ENCODE measurements at regions not wholly inside any gene's neighbourhood (a gene's known extent, or its start where the extent isn't known, plus 50 kb on each side); places are given as distances from the start of the nearest gene placed in this dataset.
"Not testable (repeated sequence)": the region's sequence is repeated elsewhere in the genome, so short reads cannot be mapped to it uniquely, and the experiment has no call there.

DNA sequence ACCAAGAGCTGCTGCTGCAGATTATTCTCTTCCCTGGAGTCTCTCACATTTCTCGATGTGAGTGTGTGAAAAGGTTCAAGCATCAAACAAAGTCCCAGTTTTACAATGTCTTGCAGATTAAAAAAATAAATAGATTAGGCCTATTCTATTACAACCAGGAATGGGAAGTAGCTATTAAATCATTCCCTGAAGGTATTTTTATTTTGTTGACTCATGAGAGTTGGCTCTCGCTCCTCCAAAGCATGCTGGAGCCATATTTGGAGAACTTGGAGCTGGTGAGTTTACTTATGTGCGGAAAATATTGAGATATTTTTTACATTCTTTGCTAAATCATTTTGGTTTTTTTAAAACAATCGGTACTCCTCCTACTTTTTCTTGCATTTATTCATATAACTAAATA, 572.3 kb downstream of the ETNK1 start:
- no peak for DNase-seq

DNA sequence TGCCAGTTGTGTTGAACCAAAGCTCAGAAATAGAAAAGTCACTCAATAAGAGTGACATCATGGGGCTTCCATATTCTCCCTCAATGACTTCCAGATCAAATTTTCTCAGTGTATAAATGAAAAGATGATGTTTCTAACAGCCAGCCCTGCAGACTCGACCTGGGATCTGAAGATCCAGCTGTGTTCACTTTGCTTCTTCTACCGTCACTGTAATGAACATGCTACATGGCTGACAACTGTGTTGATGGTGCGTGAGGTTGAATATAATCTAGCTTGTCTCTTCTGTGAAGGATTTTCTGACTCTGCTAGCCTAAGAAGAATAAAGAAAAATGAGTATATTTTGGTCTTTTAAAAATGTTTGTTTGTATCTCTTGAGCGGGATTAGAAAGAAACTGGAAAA, 577.8 kb downstream of the ETNK1 start:
- no peak for DNase-seq

DNA sequence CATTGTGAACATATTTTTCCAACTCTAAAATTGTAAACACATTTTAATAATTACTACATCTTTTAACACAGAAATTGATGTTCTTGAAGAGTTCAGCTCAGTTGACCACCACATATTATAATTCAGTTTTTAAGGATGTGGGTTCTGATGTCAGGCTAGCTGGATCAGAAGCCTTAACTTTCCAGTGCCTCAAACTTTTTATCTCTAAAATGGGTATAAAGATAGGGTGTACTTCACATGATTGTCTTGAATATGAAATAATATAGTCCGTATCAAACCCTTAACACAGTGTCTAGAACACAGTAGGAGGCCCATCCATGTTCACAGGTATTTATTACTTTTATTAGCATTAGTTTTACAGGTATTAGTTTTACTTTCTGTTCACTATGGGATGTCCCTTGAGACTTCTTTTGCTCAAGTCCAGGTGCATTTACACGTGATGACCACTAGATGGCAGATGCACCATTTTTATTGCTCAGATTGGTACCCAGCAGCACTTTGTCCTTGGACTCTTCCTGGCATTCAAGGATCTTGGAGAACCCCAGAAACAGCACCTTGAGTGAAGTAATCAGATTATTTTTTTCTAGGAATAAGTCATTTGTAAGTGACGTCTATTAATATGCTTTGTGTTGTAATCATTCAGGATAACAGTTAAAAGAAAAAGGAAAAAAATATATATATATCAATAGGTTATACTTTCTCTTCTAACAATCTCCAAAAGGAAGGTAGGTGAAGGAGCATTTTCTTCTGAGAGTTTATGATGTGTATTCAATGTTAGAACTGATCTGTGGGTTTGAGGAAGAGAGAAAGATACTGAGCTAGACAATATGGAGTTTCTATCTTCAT, 580.2 kb downstream of the ETNK1 start:
- DNase-seq = peak; percentile 6

DNA sequence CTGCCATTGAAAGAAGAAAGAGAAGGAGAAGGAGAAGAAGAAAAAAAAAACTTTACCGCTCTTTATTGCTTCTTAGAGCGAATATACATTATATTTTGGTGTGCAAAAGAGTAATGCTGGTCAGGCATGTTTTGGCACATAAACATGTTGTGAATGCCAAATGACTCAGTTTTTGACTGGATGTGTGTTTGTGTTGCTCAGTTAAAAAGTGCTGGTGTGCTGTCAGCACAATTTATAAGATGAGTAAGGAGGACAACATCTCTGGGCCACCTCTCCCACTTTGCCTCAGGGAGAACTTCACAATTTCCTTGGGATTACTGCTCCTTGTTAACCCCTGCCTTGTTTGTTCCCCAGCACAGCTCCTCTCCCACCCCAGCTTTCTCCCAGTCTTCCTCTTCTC, 584.8 kb downstream of the ETNK1 start:
- no peak for DNase-seq

DNA sequence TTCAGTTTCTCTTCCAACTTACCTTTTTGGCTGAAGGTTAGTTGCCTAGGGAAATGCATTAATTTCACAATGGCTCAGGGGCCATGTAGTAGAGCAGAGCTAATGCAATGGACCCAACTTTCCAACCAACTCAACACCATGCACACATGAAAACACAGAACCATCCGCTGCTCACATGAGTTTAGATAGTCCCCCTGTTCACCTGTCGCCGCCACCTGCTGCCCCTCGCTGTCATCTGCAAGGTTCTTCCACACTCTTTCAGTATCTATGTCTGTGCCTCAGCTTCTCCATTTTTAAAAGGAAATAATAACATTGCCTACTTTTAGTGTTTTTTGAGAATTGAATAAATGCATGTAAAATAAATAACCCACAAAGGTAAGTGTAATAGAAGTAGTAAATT, 585.6 kb downstream of the ETNK1 start:
- no peak for DNase-seq

DNA sequence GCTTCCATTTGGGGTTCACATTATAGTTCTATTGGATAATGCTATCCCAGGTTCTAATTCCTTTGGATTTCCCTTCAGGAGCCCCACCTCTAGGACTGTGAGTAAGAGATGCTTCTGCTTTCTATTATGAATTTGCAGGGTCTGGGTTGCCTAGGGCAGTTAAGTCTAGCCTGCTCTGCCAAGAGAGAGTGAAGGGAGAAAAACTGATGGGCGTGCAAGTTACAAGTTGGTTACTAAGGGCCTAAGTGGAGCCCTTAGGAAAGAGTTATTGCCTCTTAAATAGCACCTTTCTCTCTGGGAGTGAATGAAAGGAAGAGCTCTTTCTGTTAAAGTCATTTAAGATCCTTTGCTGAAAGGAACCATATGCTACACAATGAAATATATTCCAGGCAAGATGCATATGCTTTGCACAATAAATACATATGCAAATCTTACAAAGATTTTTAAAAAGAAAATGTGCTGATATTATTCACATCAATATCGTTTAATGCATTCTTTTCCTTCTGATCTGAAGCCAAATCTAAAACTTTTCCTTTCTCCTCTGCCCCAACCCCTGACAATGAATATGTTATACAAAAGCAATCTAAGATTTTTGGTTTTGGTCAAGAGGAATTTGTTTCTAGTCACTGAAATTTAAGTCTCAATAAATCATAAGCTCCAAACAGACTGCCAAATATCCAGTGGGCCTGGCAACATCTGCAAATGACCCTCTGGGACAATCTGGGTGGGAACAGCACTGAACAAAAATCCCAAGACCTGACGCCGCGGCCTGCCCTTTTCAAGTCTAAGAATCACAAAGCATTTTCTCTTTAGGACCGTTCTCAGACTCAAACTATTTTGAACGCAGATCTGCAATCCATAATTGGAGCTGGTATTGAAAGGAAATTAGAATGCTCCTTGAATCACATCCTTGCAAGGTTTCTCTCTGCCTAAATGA, 586.7 kb downstream of the ETNK1 start:
- DNase-seq = no peak

DNA sequence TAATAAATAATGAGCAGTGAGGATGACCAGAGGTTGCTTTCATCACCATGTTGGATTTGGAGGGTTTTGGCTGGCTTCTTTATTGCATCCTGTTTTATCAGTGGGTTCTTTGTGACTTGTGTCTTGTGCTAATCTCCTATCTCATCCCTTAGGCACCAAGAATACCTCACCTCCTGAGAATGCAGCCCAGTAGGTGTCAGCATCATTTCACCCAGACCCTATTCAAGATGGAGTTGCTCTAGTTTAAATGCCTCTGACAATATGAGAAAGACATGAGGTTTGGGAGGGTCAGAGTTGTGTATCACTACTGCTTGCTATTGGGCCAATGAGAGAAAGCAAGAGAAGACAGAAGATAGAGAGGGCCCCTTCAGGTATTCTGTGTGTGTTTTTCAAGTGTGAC, 592.2 kb downstream of the ETNK1 start:
- DNase-seq = no peak

DNA sequence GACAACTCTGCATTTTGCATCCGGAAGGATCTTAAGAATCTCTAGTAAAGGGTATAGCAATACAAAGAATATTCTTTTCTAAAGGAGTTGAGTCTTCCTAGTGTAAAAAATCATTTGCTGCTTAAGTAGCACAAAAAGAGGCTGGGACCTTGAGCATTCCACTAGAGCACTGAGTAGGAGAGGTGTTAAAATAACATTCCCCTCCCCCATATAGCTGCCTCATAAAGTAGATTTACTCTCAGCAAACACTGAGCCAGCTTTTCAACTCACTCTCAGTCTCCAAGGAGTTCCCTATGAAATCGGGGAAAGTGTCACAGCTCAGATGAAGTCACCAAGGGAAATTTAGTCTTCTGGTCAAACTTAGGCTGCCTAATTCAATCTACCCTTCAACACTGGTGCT, 592.7 kb downstream of the ETNK1 start:
- no peak for DNase-seq

DNA sequence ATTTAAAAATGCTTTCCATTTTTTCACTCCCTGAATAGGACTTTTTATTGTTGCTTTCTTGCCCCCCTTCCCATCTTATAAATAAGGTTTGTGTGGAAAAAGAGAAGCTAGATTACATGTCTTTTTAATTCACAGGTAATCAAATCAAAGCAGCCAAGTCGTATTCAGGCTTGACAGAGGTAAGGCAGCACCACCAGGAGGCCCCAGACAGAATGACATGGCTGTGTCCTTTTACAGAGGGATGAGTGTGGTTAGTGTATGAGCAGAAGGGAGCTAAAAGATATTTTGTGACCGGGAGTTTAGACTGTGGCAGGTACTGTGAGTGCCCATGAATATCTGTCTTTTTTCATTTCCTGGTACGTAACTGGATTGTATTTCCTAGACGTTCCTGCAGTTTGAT, 596.1 kb downstream of the ETNK1 start:
- no peak for DNase-seq

DNA sequence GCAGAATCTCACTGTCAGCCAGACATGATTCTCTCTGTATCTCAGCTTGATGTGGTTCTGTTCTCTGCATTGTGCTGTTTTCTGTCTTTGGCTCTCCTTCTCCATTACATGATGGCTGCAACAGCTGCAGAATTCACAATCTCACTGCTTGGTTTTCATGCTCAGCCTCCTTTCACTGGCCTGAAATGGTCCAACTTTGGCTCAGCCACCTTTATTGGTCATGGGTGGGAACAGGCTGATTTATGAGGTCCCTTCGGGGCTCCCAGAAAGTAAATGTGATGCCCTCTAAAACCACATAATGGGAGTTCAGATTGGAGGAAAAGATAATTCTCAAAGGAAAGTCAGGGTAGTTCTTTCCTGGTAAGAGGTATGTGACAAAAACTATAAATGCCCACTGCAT, 597.0 kb downstream of the ETNK1 start:
- no peak for DNase-seq

DNA sequence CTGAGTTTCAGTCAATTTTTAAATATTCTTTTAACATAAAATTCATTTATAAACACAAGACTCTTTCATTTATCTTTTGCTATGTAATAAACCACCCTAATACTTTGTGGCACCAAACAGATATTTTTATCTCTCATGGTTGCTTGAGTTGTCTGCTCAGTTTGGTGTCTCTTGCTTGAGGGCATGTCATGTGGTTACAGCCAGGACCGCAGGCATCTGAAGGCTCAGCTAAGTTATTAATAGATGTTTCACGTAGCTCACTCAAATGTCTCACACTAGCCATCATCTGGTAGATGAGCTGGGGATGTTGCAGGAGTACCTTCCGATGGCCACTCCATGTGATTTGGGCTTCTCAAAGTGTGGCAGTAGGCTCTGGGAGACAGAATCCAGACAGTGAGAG, 597.8 kb downstream of the ETNK1 start:
- DNase-seq = no peak

DNA sequence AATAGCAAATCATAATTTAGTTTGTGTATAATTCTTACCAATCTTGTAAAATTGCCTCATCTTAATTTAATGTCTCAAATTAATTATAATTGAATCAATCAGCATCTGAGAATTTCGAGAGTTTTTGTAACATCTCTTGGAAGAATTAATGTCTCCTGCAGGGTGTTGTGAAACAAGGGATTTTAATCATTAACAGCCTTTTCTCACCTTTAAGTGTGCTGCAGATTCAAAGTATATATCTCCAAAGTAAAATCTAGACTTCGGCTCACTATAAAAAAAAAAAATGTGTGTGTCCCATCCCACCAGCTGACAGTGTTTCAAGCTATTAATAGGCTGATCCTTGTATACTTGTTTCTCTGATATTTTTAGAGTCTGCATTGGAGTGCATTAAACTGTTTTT, 603.1 kb downstream of the ETNK1 start:
- DNase-seq = no peak

DNA sequence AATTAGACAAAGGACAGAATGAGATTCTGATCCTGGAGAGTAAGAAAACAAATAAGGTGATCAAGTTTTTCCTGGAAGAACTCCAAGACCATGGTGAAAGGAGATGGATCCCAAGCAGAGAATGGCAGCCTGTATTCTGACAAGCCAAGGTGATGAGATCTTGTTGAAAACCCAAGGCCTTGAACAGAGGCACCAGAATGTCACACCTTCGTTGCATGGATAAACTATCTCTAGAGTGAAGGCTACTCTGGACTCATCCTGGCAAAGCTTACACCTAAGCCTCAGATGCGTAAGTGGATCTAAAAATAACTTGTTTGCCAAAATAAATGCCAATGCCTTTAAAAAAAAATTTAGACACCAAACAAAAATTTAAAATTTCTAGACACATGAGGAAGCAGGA, 605.9 kb downstream of the ETNK1 start:
- no peak for DNase-seq

DNA sequence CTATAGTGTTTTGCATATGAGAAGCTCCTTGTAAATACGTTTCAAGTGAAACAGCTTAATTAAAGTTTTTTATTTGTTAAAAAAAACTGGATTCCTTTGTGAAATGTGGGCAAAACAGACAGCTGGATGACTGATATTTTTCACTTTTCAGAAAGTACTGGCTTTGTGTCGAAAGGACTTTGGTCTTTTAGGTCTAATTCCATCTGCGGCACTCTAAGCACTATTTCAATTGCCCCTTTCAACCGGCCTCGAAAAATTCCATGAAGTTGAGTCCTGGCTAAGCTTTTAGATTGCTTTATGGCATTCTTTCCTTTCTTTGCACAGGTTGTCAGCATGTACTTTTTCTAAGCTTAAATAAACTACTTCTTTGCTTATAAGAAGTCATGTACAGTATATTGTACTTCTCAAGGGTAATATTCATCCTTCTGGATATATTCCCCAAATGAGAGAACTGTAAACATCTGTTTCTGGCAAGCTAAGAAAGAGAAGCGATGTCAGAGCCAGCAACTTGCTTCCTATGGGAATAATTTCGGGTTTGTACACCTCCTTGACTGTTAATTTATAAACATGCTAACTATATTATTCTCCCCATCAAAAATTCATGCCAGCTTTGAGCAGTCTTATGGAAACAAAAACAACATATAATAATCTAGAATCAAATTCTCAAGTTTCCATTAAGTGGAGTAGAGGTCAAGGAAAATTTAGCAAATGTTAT, 611.3 kb downstream of the ETNK1 start:
- DNase-seq = no peak

DNA sequence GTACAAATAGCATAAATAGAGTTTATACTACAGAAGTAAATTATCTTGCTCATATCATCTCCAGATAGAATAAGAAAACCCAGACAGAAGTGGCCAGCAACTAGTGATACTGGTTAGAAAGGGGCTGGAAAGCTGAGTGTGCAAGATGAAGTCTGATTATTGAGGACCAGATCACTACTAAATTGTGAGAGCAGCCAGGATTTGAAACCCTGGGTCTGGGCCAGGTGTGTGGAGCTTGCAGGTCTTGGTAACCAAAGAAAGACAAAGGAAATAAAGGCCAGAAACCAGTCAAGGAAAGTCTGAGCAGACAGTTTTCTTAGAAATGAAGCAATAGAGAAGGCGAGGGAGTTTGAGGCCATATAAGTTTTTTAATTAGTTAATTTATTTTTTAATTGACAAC, 611.8 kb downstream of the ETNK1 start:
- no peak for DNase-seq

DNA sequence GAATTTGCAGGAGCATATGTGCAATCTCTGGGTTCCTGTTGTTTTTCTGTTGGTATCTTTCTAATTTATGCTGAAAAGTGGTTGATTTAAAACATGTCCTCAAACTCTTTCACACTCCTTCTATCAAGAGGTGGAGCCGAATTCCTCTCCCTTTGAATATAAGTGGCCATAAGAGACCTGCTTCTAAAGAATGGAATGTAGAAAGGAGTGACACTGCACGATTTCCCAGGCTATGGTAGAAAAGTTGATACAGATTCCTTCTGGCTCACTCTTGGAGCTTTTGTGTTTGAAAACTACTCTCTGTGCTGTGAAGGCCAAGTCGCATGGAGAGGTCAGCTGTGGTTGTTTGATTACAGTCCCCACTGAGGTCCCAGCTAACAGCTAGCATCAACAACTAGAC, 613.2 kb downstream of the ETNK1 start:
- DNase-seq = no peak

DNA sequence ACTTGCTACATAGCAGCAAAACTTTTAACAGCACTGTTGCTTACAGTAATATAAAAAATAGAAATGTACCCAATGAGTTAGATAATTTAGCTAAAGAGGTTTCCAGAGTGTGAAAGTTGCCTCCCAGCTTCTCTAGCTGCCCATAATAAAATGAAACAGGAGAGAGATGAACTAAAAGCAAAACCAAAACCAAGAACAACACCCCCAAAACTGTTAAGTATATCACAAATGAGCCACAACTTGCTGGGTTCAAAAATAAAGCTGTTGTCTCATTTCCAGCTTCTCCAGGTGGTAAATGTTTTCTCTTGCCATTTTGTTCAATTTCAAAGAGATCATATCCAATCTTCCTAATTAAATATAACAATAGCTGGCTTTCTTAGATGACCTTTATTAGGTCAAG, 614.0 kb downstream of the ETNK1 start:
- no peak for DNase-seq

DNA sequence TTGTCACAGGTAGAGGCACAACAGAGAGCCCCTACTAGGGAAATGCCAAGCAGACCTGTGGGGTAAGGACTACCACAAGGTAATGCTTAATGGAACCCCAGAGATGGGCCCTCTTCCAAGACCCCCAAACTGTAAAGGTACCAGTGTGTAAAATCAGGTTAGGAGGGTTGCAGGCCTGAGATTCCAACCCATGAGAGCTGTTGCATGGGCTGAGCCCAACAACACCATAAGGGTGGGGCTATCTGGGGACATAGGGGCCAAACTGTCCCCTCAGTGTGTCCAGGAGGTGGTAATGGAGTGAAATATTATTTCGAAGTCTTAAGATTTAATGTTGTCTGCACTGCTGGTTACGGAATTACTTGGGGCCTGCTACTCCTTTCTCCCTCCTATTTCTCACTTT, 620.2 kb downstream of the ETNK1 start:
- no peak for DNase-seq

DNA sequence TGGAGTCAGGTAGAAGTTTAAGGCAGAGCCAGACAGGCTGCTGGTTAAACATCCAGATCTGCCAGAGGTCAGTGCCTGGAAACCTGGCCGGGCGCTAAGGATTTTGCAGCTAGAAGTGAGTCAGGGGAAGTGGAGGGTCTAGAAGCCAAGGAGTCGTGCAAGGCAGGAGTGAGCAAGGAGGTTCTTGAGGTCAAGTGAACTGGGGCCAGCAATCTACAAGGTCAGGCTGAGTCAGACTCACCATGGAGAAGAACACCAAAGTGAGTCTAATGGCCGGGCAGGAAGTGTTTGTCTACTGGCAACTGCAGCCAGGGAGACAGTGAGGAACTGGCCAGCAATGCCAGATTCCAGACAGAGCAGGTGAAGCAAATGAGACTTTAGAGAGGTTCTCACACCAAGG, 628.2 kb downstream of the ETNK1 start:
- DNase-seq = no peak

DNA sequence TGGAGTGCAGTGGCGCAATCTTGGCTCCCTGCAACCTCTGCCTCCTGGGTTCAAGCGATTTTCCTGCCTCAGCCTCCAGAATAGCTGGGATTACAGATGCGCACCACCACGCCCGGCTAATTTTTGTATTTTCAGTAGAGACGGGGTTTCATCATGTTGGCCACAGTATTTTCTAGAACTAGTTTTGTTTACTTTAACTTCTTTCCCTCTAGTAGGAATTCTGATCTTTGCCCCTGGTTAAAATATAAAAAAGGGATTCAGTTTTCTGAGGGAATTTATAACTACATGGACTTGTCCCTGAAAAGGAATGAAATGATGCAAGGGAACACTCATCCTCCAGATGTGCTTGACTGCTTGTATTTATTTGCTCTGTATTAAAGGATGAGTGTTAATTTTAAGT, 628.9 kb downstream of the ETNK1 start:
- not testable (repeated sequence) for DNase-seq

DNA sequence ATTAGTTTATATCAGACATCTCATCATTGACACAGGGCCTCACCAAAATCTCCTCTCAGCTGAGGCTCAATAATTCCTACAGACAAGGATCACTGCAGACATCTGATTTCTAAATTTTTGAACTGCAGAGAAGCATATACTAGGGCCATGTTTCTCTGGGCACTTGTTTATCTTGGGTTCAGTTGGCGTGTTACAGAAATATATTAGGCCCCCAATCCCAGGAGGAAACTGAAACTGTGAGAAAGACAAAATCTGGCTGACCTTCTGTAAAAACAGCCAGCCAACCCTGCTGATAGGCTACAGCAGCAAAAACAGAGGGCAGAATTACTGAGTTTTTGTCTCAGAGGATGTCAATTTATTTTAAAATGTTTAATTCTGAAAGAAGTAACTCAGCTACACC, 634.6 kb downstream of the ETNK1 start:
- DNase-seq = no peak

DNA sequence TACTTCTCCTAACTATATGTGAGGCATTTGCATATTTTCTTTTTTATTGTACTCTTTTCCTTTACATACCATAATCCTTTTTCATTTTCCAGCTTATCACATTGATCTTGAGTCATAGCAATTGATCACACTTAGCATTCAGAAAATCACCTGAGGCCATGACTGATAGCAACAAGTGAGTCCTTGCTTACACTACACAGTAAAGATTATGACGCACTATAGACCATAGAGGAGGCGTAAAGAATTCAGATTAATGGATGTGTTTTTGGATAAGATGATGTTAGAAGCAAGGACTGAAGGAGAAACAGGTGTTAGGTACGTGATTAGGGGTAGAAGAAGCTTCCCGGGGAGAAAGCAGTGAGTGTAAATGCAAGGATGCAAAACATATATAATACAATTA, 637.7 kb downstream of the ETNK1 start:
- DNase-seq = no peak

DNA sequence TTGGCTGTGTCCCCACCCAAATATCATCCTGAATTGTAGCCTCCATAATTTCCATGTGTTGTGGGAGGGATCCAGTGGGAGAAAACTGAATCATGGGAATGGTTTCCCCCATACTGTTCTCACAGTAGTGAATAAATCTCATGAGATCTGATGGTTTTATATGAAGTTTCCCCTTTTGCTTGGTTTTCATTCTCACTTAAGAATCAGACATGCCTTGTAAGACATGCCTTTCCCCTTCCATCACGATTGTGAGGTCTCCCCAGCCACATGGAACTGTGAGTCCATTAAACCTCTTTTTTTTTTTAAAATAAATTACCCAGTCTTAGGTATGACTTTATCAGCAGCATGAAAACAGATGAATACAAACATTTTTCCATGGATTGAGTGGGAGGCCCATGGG, 652.9 kb downstream of the ETNK1 start:
- no peak for DNase-seq

DNA sequence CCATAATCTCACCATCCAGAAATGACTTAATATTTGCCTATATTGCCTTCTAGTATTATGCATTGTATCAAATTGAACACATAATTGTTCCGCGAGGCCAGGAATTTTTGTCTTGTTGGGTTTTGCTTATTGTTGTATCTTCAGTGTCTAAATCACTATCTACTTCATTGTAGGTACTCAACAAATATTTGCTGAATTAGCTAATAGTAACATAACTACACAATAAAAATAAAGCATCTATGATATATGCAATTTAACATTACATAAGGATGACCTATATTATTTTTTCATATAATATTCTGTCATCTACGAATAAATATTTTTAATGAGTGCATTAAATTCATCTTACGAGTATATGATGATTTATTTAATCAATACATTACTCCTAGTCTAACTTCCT, 656.3 kb downstream of the ETNK1 start:
- DNase-seq = no peak

Data from stimulated activated CD4-positive, alpha-beta T cell treated with anti-CD3 and anti-CD28 coated beads, Interleukin-4, amount 100 ng/mL, for 24 hours (primary cell).